HFFc6 (cell line): ENCODE measurements at regions not wholly inside any gene's neighbourhood (a gene's known extent, or its start where the extent isn't known, plus 50 kb on each side); places are given as distances from the start of the nearest gene placed in this dataset.
"Not testable (repeated sequence)": the region's sequence is repeated elsewhere in the genome, so short reads cannot be mapped to it uniquely, and the experiment has no call there.

Source experiments
- DNase-seq: peaks from one replicate; pipeline ENCODE4 v3.0.0-alpha.2; 2018
- H3K27ac Mint-ChIP-seq: 2 replicates; pipeline ENCODE4 v1.8.0; 2020; ENCODE audit warnings: mild to moderate bottlenecking, mixed read lengths
- H3K27me3 Mint-ChIP-seq: 2 replicates; pipeline ENCODE4 v1.8.0; 2021; ENCODE audit warnings: mild to moderate bottlenecking, moderate library complexity, mixed read lengths; ENCODE audit not compliant: insufficient read depth
- H3K36me3 Mint-ChIP-seq: 2 replicates; pipeline ENCODE4 v1.8.0; 2021; ENCODE audit warnings: low read depth, mixed read lengths
- H3K4me1 Mint-ChIP-seq: 2 replicates; pipeline ENCODE4 v1.8.0; 2020; ENCODE audit warnings: low read depth, mixed read lengths
- H3K4me3 Mint-ChIP-seq: 2 replicates; pipeline ENCODE4 v1.8.0; 2020; ENCODE audit warnings: mild to moderate bottlenecking, moderate library complexity, mixed read lengths
- H3K9me3 Mint-ChIP-seq: 2 replicates; pipeline ENCODE4 v1.8.0; 2020; ENCODE audit warnings: mild to moderate bottlenecking, mixed read lengths

DNA sequence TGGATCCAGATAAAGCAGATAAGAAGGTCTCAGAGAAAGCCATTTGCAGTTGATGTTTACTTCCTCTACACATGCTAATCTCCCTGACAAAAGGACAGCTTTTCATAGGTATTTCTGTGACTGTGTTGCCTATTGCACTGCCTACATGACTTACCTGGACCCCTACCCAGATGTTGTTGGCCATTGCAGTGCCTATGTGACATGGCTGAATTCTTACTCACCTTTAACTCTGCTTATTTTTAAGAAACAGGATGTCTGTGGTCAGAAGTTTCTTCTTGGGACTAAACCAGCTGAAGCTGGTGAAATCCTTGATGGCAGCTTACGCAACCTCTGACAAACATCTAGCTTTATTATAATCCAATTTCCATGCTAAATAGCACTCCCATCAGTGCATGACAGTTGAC is 50.7 kb downstream of the PPIAL4D start:
- not testable (repeated sequence) for H3K36me3 Mint-ChIP-seq, H3K4me1 Mint-ChIP-seq, H3K4me3 Mint-ChIP-seq, H3K27ac Mint-ChIP-seq, H3K27me3 Mint-ChIP-seq, H3K9me3 Mint-ChIP-seq, DNase-seq

DNA sequence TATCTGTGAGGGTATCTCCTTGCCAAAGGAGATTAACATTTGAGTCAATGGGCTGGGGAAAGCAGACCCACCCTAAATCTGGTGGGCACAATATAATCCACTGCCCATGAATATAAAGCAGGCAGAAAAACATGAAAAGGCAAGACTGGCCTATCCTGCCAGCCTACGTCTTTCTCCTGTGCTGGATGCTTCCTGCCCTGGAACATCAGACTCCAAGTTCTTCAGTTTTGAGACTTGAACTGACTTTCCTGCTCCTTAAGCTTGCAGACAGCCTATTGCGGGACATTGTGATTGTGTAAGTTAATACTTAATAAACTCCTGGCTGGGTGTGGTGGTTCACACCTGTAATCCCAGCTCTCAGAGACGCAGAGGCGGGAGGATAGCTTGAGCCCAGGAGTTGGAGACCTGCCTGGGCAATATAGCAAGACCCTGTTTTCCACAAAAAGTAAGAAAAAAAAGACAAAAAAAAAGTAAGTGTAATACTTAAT is 52.4 kb downstream of the PPIAL4D start:
- H3K27me3 Mint-ChIP-seq, H3K36me3 Mint-ChIP-seq, H3K9me3 Mint-ChIP-seq, DNase-seq, H3K27ac Mint-ChIP-seq, H3K4me3 Mint-ChIP-seq, H3K4me1 Mint-ChIP-seq: not testable (repeated sequence)

DNA sequence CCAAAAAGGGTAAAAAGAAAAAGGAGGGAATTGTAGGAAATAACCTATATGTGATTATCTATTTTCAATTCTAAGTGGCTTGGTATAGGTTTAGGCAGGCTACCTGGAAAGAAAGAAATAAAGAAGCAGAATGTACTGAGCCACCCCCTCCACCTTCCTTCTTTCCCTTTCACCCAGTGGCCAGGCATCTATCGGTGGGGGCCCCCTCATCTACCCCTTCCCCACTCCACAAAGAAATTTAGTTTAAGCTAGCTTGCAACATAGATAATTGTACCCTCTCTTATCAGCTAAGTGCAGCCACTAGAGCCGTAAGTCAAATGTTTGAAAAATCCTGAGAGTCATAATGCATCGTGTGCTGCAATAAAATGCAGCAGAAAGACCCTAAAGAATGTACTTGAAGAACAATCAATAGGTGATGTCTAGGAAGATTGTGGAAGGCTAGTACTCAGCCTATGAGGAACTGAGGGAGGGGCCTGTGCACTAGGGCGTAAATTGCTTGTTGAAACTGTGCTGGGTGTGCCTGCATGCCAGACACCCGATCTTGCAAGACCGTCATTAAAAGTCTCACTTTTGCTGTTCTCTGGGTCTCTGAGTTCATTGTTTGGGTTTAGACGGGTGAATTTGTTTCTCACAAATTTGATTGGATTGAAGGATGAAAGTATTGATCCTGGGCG is 53.0 kb downstream of the PPIAL4D start:
- H3K4me3 Mint-ChIP-seq, DNase-seq, H3K9me3 Mint-ChIP-seq: not testable (repeated sequence)

DNA sequence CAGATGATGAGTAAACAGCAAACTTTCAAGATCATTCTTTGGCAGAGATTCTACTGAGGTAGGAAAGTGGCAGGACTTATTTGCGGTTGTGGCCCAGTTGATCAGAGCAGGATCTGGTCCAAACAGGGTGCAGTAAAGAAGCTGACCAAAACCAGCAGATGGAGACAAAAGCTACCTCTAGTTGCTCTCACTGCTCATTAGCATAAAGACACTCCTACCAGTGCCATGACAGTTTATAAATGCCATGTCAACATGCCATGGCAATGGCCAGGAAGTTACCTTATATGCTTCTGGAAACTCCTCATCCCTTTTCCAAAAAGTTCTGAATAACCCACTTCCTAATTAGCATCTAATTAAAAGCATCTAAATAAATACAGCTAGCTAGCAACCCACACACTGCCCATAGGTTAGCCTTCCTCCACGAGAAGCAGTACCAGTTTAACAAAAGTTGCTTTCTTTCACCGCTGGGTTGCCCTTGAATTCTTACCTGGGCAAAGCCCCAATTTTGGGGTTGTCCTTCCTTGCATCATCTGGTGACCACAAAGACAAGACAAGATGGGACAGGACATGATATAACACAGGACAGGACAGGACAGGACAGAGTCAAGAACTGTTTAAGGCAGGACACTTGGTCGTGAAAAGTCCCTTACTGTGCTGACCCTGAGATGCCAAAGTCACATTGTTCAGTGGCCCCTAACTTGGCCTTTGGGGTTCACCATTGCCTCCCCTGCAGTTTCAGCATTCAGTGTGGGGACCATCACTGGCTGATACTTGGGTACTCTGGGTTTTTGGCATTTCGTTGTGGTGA is 59.2 kb downstream of the PPIAL4D start:
- not testable (repeated sequence) for H3K4me1 Mint-ChIP-seq, DNase-seq, H3K27me3 Mint-ChIP-seq, H3K4me3 Mint-ChIP-seq, H3K9me3 Mint-ChIP-seq, H3K27ac Mint-ChIP-seq, H3K36me3 Mint-ChIP-seq

More for the DNA sequence above, 53.0 kb downstream of the PPIAL4D start:
- H3K27me3 Mint-ChIP-seq, H3K4me1 Mint-ChIP-seq, H3K36me3 Mint-ChIP-seq, H3K27ac Mint-ChIP-seq: not testable (repeated sequence)

DNA sequence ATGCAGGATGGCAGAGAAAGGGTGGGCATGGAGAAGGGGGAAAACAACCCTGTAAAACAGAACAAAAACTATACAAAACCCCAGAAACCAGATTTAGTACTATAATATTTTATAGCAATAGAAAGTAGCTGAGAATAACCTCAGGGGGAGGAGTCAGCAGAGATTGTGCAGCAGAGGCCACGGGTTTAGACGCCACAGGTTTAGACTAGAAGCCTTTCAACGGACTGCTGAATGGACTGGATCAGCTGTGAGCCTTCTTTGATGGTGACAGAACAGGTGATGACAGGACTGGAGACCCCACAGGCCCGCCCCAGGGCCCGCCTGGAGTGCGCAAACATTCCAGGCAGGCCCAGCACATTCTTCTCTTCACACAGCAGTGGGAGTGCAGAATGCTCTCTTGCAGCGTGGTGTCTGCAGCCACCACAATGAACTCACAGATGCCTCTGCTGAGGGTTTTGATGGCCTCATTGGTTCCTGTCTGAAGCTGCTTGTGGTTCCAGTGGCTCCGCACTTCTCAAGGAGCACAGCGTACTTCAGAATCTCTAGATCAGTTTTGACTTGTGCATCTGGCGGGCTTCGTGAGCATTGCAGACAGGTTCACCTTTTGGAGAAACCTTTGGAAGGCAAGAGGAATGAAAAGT is 65.6 kb downstream of the PPIAL4D start:
- H3K4me1 Mint-ChIP-seq, H3K27ac Mint-ChIP-seq, H3K9me3 Mint-ChIP-seq, H3K36me3 Mint-ChIP-seq, H3K27me3 Mint-ChIP-seq, H3K4me3 Mint-ChIP-seq, DNase-seq: not testable (repeated sequence)

DNA sequence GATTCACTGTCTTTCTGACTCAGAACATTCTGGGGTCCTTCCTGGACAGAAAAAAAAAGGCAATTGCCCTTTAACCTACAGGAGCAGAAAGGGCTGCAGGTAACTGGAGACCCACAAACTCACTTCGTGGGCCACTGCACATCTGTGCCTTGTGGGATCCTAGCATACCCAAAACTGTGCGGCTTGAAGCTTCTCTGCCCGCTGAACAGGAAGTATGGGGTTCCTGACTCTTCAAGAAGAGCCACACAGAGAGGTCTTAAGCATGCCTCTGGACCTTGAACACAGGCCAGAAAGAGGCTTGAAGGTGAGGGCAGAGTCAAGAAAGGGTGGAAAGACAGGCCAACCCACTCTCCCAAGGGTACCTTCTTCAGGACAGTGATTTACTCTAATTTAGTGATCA is 67.6 kb downstream of the PPIAL4D start:
- H3K4me3 Mint-ChIP-seq, H3K27ac Mint-ChIP-seq, H3K27me3 Mint-ChIP-seq, DNase-seq, H3K4me1 Mint-ChIP-seq, H3K36me3 Mint-ChIP-seq, H3K9me3 Mint-ChIP-seq: not testable (repeated sequence)

DNA sequence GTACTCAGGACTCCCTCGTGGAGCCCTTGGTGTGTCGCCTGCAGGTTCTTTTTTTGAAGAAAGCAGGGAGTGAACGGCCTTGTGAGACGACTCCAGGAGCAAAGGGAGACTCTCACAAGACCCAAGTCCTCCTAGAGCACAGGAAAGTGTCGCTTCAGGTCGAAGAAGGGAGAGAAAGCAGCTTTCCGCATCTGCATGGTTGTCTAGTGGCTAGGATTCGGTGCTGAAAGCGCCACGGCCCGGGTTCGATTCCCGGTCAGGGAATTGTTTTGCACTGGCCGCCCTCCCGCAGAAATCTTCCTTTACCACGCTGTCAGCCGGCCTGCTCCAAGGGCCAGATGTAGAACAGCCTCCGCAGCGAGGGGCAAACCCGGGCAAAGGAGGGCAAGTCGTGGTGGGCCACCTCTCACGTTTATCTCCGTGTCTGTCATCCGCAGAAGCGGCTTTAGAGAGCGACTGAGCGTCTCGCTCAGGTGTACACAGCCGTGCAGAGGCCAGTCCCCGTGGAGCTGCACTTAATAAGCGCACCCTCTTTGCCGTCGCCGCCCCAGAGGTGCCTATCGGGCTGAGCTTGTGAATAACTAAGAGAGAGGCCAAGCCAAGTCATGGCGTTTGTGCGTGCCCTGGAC is 72.6 kb downstream of the FAM72D start:
- not testable (repeated sequence) for H3K9me3 Mint-ChIP-seq, H3K36me3 Mint-ChIP-seq, H3K4me1 Mint-ChIP-seq, H3K27ac Mint-ChIP-seq, DNase-seq, H3K27me3 Mint-ChIP-seq
- peak overlapping the region; percentile 45; the same call in 1 of the 2 replicates for H3K4me3 Mint-ChIP-seq

DNA sequence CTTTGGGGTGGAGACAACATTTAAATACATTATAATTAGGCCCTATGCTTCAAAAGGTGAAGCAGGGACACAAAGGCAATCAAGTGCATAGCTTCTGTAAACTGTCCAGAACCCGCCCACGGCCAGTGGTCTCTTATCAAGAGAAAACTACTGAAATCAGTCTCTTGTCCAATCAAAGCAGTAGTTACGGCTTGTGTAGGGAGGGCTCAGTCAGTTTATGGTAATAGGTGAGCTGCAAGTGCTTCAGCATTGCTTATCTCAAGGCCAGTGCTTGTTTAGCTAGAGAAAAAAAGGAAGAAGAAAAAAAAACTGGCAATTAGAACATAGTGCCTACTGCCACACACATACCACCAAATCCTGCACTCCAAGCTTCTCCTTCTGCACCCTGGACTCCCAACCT is 68.6 kb downstream of the FAM72D start:
- H3K4me1 Mint-ChIP-seq, H3K4me3 Mint-ChIP-seq, DNase-seq, H3K36me3 Mint-ChIP-seq, H3K9me3 Mint-ChIP-seq, H3K27me3 Mint-ChIP-seq, H3K27ac Mint-ChIP-seq: not testable (repeated sequence)
